Lung (tissue), 11 donors: ENCODE measurements at regions not wholly inside any gene's neighbourhood (a gene's known extent, or its start where the extent isn't known, plus 50 kb on each side); places are given as distances from the start of the nearest gene placed in this dataset.

ENCODE experiments used
- ATAC-seq: fragments of 200-7000 bp; cut with Tn5 transposase; one replicate; pipeline ENCODE4 v1.9.1; 2020; ENCODE audit warnings: moderate number of reproducible peaks; ENCODE audit not compliant: insufficient read depth, low FRiP score
- DNase-seq, 3 donors: peaks; one replicate each; pipeline ENCODE4 v3.0.0-alpha.2; 2013 to 2017
- H3K27ac ChIP-seq, 2 donors: one replicate each; pipeline ENCODE4 v1.5.1; 2013; ENCODE audit warnings: mild to moderate bottlenecking in 2 of 2, moderate library complexity in 2 of 2, control low read depth in 1 of 2, inconsistent platforms in 1 of 2, low read depth in 1 of 2, low read length in 1 of 2
- H3K27me3 ChIP-seq, 3 donors: one replicate each; pipeline ENCODE4 v1.5.1; 2013; ENCODE audit warnings: low read length in 2 of 3; ENCODE audit not compliant: control insufficient read depth in 3 of 3, insufficient read depth in 3 of 3
- H3K36me3 ChIP-seq, 4 donors: one replicate each; pipeline ENCODE4 v1.5.1; 2013; ENCODE audit warnings: low read length in 4 of 4, mild to moderate bottlenecking in 1 of 4, moderate library complexity in 1 of 4; ENCODE audit not compliant: control insufficient read depth in 4 of 4, insufficient read depth in 4 of 4
- H3K4me1 ChIP-seq, 5 donors: one replicate each; pipeline ENCODE4 v1.5.1; 2013; ENCODE audit warnings: low read length in 5 of 5, mild to moderate bottlenecking in 2 of 5, moderate library complexity in 1 of 5; ENCODE audit not compliant: control insufficient read depth in 5 of 5, insufficient read depth in 5 of 5
- H3K4me3 ChIP-seq: one replicate; pipeline ENCODE4 v1.5.1; 2013; ENCODE audit warnings: mild to moderate bottlenecking, control low read depth, moderate library complexity
- H3K9ac ChIP-seq, 2 donors: one replicate each; pipeline ENCODE4 v1.5.1; 2013; ENCODE audit warnings: low read length in 2 of 2, control low read depth in 1 of 2; ENCODE audit not compliant: insufficient read depth in 1 of 2
- H3K9me3 ChIP-seq, 4 donors: one replicate each; pipeline ENCODE4 v1.5.1; 2013; ENCODE audit warnings: low read length in 3 of 4, mild to moderate bottlenecking in 1 of 4, moderate library complexity in 1 of 4; ENCODE audit not compliant: control insufficient read depth in 4 of 4, insufficient read depth in 3 of 4
- WGBS, 2 donors: extraction: QIAGEN DNeasy Blood & Tissue Kit; methylation state at CpG; one replicate each; pipeline ENCODE4 v1.1.7; 2013; 5-methylcytosine and 5-hydroxymethylcytosine counted together
- TF ChIP-seq, protein P1 (sequence below): IDR thresholded peaks from 2 replicates; pipeline ENCODE4 v1.5.1; 2012; ENCODE audit warnings: mild to moderate bottlenecking; ENCODE audit errors: control extremely low read depth, extremely low read depth
- donor health status: control.
- donor health status: control.
- donor health status: Bipolar disorder and iron deficiency.
- donor health status: healthy.
- donor health status: DM: yes; HTN: yes; CAD: no.

DNA sequence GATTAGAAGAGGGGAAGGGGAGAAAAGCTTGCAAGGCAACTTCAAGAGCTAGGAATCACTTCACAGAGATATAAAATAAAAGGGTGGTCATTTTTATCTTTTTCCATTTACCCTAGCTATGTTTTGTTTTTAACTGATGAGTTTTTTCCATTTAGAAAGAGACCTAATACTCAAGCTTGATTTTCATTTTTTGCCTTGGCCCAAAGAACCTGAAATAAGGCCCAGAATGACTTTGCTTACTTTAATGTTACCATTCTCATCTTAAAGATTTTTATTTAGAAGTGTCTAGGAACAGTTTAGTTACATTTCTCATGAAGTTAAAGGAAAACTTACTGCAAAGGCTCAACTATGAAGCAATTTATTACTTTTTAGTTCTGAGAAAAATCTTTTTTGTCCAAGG, 276.3 kb upstream of the ZSWIM2 start:
- no peak for DNase-seq
- H3K4me1 ChIP-seq: no peaks in the 10 kb centered on the region
- no peak for ATAC-seq
- no peaks in the 10 kb centered on the region for H3K27me3 ChIP-seq
- H3K27ac ChIP-seq: no peak overlapping the region
- H3K4me3 ChIP-seq: no peak overlapping the region
- no peaks in the 10 kb centered on the region for H3K36me3 ChIP-seq
- H3K9me3 ChIP-seq: peaks cover 0 to 2% (median 0%) of the 10 kb centered on the region in 4 donors
- TF ChIP-seq, protein P1, sequence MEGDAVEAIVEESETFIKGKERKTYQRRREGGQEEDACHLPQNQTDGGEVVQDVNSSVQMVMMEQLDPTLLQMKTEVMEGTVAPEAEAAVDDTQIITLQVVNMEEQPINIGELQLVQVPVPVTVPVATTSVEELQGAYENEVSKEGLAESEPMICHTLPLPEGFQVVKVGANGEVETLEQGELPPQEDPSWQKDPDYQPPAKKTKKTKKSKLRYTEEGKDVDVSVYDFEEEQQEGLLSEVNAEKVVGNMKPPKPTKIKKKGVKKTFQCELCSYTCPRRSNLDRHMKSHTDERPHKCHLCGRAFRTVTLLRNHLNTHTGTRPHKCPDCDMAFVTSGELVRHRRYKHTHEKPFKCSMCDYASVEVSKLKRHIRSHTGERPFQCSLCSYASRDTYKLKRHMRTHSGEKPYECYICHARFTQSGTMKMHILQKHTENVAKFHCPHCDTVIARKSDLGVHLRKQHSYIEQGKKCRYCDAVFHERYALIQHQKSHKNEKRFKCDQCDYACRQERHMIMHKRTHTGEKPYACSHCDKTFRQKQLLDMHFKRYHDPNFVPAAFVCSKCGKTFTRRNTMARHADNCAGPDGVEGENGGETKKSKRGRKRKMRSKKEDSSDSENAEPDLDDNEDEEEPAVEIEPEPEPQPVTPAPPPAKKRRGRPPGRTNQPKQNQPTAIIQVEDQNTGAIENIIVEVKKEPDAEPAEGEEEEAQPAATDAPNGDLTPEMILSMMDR: no peak
- H3K9ac ChIP-seq: no peak overlapping the region

GRCh38 chr2:187124529-187124928, 275.6 kb upstream of the ZSWIM2 start:
- TF ChIP-seq, protein P1: no peak
- H3K36me3 ChIP-seq: no peaks in the 10 kb centered on the region
- H3K4me1 ChIP-seq: no peaks in the 10 kb centered on the region
- no peak overlapping the region for H3K27ac ChIP-seq
- ATAC-seq (no peak), DNase-seq (no peak)
- H3K27me3 ChIP-seq: no peaks in the 10 kb centered on the region
- peaks cover 0 to 2% (median 0%) of the 10 kb centered on the region in 4 donors for H3K9me3 ChIP-seq
- 54 to 69% methylated on average over 3 of the region's 3 CpGs for WGBS, 2 donors
- no peak overlapping the region for H3K4me3 ChIP-seq
- H3K9ac ChIP-seq: no peak overlapping the region

GRCh38 chr2:187118331-187119099, 269.5 kb upstream of the ZSWIM2 start:
- 73 to 84% methylated on average over 10 of the region's 10 CpGs for WGBS, 2 donors
- no peaks in the 10 kb centered on the region for H3K36me3 ChIP-seq
- TF ChIP-seq, protein P1: no peak
- DNase-seq: no peak
- ATAC-seq: no peak
- H3K9me3 ChIP-seq: peaks cover 0 to 2% (median 0%) of the 10 kb centered on the region in 4 donors
- H3K4me1 ChIP-seq: no peaks in the 10 kb centered on the region
- no peak overlapping the region for H3K9ac ChIP-seq
- no peak overlapping the region for H3K27ac ChIP-seq
- H3K27me3 ChIP-seq: no peaks in the 10 kb centered on the region
- no peak overlapping the region for H3K4me3 ChIP-seq

- H3K27me3 ChIP-seq: no peaks in the 10 kb centered on the region
- no peak overlapping the region for H3K4me3 ChIP-seq
- peaks cover 0 to 2% (median 0%) of the 10 kb centered on the region in 4 donors for H3K9me3 ChIP-seq
- TF ChIP-seq, protein P1: no peak
- ATAC-seq (no peak), DNase-seq (no peak)
- H3K27ac ChIP-seq: no peak overlapping the region
- WGBS, 2 donors: 75 to 88% methylated on average over 1 of the region's 1 CpG
- H3K36me3 ChIP-seq: no peaks in the 10 kb centered on the region
- no peaks in the 10 kb centered on the region for H3K4me1 ChIP-seq
- H3K9ac ChIP-seq: no peak overlapping the region
Measured at GRCh38 chr2:187117483-187117882, 268.5 kb upstream of the ZSWIM2 start.
